T-helper 2 cell (primary cell): ENCODE measurements at regions not wholly inside any gene's neighbourhood (a gene's known extent, or its start where the extent isn't known, plus 50 kb on each side); places are given as distances from the start of the nearest gene placed in this dataset.
"Not testable (repeated sequence)": the region's sequence is repeated elsewhere in the genome, so short reads cannot be mapped to it uniquely, and the experiment has no call there.

Source experiments
- DNase-seq, 5 experiments: peaks; one replicate each; pipeline versions ENCODE4 v3.0.0 to v3.0.0-alpha.2; 2012 to 2022

DNA sequence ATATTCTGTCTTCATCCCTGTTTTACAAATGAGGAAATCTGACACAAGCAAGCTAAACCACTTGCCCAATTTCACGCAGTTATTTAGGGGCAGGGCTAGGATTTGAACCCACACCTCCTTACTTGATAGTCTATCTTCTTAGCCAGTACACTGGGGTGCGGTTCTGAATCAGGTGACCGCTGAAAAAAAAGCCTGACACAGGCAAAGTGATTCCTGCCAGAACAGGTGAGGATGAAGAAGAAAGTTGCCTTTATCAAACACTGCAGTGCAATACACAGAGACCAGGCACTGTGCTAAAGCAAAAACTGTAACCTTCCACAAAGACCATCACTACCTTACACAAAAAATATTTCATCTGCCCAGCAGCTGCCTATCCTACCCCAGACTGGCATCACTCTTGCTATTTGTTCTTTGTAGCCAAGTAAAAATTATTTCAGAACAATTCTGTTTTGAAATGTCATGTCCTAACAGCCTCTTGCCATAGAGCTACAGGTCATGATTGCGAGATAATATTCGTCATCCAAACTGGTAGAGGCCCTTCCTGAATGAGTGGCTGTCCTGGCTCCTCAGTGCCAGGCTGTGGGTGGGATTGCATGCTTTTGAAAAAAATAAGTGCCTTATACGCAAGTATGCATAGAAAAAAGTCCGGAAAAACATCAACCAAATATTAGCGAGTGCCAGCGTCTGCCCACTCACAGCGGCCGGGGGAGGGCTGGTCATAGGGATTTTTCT, 142.3 kb upstream of the TPM1 start:
- no peak for DNase-seq

GRCh38 chr15:62901087-62901486, 141.5 kb upstream of the TPM1 start:
- no peak for DNase-seq

DNA sequence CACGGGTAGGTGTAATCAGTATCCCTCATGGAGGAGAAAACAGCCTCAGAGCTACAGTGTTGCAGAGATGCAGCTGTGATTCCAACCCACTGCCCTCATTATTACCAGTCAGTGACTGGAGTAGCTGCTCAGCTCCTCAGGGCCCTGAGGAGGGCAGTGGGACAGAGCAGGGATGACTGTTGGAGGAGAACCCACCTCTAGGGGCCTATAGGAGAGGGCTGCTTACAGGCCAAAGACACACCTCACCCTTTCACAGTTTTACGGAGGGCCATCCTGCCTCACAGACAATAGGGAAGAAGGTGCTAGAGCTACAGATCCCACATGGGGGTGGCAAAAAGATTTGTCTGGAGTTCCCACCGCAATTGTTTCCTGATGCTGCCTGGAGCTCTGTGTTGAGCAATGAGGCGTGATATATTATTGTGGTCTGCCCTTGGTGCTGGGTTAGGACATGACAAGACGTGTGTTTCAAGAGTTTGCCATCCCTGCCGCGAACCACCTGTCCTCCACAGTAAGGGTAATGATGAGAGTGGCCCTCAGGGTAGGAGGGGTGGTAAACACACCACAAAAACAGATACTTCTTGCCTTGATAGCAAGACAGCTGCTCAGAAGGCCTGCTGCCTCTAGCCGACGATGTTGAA, 140.5 kb upstream of the TPM1 start:
- DNase-seq, result no peak

DNA sequence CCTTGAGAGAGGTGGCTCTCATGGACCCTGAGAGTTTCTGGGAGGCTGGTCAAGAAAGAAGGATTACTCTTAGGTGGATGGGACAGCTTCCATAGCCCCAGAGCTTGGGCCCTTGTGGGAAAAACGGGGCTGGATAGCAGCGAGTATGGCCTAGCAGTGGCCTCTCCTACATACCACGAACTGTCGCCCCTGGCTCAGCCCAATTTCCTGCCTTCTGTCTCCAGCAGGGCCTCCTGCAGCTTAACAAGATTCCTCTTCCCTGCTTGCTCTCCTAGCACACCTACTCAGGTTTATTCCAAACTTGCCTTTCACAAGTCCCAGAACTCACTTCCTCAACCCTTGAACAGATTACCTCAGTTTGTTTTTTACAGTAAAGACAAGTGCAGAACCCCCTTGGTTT, 139.7 kb upstream of the TPM1 start:
- DNase-seq, result no peak

- no peak for DNase-seq
Observed at GRCh38 chr15:62903437-62903836, 139.1 kb upstream of the TPM1 start.

DNA sequence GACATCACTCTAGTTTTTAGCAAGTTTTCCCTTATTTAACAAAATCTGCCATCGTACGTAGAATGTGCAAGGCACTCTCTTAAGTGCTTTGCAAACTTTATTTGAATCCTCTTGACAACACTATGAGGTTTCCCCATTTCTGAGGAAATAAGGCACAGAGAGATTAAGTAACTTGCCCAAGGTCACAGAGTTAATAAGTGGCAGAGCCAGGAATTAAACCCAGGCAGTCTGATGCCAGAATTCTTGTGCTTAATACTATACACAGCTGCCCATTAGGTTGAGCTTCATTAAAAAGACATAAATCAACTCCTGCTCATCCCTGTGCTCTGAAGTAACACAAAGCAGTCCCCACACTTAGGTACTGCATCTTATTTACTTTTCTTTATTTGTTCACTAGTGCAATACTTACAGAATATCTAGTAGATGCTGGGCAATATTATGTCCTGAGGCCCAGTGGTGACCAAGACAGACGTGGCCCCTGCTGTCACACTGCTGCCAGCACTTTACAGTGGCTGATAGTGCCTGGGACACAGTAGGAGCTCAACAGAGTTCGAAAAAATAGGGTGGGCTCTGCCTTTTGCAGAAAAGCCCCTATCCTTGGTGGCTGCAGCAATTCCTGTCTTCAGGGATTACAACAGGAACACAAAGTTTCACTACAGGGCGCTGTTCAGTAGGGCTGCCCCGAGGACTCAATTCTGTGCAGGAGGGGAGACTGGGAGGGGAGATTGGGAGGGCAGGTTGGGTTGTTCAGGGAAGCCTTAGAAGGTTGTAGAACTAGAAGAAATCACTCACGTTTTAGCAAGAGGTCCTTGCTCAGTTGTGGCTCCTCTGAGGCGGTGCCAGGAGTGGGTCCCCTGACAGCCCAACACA, 138.3 kb upstream of the TPM1 start:
- no peak for DNase-seq

DNA sequence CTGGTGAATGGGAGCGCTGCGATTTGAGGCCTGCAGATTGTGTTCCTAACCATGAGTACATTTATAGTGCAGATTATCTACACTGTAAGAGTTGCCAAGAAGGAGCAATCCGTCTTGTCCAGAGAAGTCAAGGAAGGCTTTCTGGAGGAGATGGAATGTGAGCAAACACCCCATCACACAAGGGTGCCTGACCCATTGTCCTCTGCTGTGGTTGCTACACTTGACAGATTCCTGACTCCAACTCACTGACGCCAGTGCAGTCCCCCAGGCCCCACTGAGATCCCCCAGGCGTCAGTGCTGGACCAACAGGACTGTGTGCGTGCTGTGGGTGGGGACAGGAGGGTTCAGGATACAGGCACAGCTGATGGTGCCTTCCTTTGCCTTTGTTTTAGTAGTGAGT, 135.9 kb upstream of the TPM1 start:
- DNase-seq, result no peak

DNA sequence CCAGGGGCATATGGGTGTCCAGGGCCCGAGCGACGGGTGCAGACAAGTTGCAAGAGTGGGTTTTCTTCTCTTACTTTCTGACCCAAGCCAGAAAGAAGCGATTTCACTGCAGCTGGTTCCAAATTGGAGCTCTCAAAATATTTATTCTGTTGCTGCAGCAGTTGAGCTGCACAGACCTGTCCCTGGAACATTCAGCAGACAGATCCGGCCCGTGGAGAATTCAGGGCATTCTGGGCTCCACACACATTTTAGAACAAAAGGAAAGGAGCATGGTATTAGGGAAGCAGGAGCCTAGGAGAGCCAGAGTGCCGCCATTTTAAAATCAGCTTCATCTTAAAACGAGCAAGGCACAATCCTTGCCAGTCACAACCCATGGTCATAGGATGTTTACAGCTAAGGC, 135.3 kb upstream of the TPM1 start:
- DNase-seq, result no peak

DNA sequence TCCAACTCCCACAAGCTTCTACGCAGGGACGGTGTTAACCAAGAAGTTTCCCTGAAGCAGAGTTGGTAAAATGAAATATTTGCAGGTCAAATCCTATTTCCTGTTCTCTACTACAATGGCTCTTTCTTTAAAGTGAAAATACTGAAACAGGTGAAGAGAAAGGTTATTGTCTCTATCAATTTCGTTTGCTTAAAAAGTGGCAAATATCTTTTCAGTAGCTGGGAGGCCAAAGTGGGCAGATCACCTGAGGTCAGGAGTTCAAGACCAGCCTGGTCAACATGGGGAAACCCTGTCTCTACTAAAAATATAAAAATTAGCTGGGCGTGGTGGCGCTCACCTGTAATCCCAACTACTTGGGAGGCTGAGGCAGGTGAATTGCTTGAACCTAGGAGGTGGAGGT, 134.2 kb upstream of the TPM1 start:
- not testable (repeated sequence) for DNase-seq

DNA sequence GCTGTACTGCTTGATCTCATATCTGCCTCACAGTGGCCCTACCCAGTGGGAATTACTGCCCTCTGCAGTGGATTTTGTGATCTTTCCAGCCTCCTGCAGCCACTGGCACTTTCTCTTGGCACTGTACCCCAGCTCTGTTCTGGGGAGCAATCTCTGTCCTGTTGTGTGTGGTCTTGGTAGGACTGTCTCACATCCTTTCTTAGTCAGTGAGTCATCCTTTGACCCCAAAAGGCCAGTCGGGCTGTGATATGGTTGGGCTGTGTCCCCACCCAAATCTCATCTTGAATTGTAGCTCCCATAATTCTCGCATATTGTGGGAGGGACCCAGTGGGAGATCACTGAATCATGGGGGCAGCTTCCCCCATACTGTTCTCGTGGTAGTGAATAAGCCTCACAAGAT, 133.3 kb upstream of the TPM1 start:
- DNase-seq, result no peak

DNA sequence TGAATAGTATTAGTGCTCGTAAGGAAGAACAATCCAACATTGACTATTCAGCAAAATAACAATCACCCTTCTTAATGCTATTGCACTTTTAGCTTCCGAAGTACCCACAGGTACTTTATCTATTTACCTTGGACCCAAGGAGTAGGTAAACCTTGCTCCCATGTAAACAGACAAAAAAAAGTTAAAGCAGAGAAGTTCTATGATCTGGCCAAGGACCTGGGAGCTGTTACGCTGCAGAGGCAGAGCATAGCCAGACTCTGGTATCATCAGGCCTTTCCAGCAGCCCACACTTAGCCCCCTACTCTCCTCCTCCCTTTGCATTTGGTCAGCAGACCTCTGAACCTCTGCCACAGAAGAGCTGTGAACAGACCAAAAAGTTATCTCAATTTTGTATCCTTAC, 130.3 kb upstream of the TPM1 start:
- no peak for DNase-seq

DNA sequence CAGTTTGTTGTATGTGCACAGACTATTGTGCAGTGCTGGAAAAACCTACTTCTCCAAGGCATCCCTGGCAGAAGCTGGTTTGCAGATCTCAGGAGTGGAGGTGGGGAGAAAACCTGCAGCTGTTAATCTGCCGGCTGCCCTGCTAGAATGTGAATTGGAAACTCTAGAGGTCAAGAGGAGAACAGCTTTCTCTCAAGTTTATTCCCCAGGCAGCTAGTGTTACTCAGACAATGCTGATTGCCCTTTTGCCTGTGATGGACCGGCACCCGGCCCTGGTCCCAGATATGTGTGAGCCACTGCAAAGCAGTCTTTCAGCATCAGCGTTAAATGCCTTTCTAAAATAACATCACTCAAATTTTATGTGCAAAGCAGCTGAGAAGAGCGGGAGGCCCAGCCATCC, 129.7 kb upstream of the TPM1 start:
- DNase-seq, result no peak

DNA sequence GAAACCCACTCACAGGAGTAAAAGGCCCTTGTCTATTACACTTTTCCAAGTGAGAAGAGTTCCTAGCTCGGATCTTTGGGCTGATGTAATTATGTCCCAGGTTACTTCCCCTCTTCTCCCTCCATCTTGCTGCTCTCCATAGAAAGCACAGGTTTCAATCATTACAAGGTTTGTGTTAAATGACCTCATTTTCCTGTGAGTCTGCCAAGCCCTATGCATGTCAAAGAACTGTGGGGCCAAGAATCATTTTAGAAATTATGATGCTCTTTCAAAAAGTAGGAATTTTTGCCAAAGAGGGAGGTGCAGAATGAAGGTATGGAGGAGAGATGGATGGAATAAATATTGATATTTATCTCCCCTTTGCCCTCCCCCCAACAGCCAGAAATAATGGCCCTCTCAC, 129.3 kb upstream of the TPM1 start:
- no peak for DNase-seq

GRCh38 chr15:62914461-62915079, 128.0 kb upstream of the TPM1 start:
- no peak for DNase-seq

GRCh38 chr15:62920682-62921502, 121.7 kb upstream of the TPM1 start:
- DNase-seq, result no peak

DNA sequence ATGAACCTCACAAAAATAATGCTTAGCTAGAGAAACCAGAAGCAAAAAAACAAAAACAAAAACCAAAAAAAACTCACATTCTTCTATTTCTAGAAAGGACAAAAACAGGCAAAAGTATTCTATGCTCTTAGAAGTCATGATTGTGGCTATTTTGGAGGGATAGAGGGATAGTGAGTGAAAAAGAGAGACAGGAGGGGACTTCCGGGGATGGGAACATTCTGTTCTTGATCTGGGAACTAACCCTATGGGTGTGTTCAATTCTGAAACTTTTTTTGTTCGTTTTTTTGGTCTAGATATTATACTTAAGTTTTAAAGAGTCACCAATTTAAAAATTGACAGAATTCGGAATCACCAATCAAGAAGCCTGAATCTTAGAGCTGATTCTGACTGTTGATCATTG, 120.0 kb upstream of the TPM1 start:
- DNase-seq, result no peak

DNA sequence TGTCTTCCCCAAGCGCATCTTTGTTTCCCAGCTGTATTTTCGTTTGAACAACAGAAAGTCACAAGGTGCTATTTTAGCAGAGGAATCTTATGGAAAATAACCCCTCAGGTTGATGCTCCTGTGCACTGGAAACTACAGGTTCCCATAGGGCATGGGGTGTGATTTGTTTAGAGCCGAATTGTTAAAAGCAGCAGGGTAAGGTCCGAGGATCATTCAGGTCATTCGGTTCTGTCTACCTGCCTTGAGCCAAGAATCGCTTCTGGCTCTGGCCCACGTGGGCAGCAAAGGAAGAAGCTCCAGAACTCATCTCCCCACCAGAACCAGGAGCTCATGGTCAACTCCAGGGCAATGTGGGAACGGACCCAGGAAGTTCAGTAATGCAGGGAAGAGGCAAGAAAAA, 116.7 kb upstream of the TPM1 start:
- DNase-seq, result no peak

DNA sequence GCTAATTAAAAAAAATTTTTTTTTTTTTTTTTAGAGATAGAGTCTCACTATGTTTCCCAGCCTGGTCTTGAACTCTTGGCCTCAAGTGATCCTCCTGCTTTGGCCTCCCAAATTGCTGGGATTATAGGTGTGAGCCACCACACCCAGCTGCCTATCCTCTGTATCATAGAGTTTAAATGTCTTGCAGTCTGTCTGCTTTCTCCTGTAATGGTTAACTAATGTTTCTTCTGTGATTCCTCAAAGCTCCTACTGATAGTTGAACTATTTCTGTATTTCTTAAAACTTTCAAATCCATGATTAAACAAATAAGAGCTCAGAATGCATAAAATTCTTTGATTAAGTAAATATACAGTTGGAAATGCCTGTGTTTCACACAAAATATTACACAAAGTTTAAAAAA, 115.4 kb upstream of the TPM1 start:
- no peak for DNase-seq

GRCh38 chr15:62927836-62928235, 114.7 kb upstream of the TPM1 start:
- no peak for DNase-seq

DNA sequence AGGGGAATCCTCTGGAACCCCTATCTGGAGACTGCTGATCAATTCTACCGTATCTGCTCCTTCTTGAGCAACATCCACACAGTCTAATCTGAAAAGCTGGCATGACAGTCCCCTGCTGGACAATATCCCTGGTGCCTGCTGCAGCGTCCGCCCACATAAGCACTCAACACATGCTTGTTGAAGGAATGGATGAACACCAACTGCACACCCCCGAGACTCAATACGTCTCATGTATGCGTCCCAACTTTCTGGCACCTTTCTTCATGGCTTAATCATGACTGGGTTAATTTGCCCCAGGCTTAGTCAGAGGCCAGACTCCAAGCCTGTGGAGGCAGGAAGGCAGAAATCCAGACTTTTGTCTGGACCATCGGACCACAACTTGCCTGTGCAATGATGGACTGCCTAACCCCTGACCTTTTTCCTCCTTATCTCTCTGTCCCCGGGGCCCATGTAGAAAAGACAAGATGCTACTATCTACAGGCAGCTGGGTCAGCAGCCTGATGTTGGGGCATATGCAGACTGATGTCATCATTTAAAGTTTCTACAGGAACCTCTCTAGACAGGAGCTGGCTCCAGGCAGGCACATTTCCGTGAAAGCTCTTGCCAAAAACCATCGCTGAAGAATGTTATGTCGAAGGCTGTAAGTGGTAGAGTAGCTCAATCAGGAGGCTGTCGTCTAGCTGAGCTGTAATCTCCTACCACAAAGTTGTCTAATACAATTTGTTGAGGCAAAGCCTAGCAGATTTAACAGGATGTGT, 114.1 kb upstream of the TPM1 start:
- no peak for DNase-seq

- no peak for DNase-seq
Observed at GRCh38 chr15:62929000-62929357, 113.6 kb upstream of the TPM1 start.

DNA sequence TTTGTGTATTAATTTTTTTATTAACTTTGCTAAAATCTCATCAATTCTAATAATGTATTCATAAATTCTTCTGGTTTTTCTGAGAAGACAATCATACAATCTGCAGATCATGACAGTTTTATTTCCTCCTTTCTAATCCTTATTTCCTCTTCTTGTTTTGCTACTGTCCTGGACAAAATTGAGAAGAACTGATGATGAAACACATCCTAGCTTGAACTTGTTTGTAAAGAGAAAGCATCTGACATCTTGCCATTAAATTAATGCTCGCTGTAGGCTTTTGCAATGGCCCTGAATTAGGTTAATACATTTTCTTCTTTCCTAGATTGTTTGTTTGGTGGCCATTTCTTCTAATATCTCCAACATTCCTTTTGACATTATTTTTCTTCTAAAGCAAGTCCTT, 110.9 kb upstream of the TPM1 start:
- no peak for DNase-seq
